ENCODE measurements at regions not wholly inside any gene's neighbourhood (a gene's known extent, or its start where the extent isn't known, plus 50 kb on each side); places are given as distances from the start of the nearest gene placed in this dataset.

DNA sequence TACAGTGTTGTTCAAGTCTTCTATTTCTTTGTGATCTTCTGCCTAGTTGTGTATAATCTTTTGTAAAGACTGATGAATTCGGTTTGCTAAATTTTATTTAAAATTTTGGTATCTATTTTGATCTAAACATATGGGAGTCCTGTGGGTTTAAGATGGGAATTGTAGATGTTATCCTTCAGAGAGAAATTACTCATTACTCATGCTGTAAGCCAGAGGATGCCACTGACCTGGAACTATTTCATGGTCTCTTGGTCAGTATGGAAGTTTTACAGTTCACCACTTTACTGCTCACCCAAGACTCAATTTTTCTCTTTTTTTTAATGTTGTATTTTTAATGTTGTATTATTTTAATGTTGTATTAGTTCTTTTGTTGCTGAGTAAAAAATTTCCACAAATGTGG is 138.6 kb upstream of the B3GALT2 start:
- H3K9me3 ChIP-seq (ENCODE audit: low read length), result no peaks in the 10 kb centered on the region
- no TSS peak for BruUV-seq (replicated peaks)
- ChIA-PET POLR2A (interaction anchor here (0.7 kb wide), 1 partner anchor 1250 kb away, joined by 3 read pairs; no protein-coding TSS in a partner anchor), CTCF (ENCODE audit: unreplicated experiment) (no interaction called here)
- DNase-seq (ENCODE audit: low spot score), result no peak
- H3K4me3 ChIP-seq (ENCODE audit: low read depth, low read length, poor library complexity, severe bottlenecking), result no peak overlapping the region
- no peak overlapping the region for H2AFZ ChIP-seq (ENCODE audit: low read length)
- H3K4me1 ChIP-seq (ENCODE audit: insufficient read depth, low read length, poor library complexity, severe bottlenecking), result no peaks in the 10 kb centered on the region
- H3K36me3 ChIP-seq (ENCODE audit: insufficient read depth, low read length), result no peaks in the 10 kb centered on the region
- H3K27ac ChIP-seq (ENCODE audit: low read depth, low read length, poor library complexity, severe bottlenecking), result no peak overlapping the region
- intact Hi-C loops (cut with micrococcal nuclease; ENCODE audit: unreplicated experiment), result no loop called here
- no peaks in the 10 kb centered on the region for H3K79me2 ChIP-seq (ENCODE audit: insufficient read depth, low read depth, low read length)
- no peaks in the 10 kb centered on the region for H3K9me2 ChIP-seq (ENCODE audit: insufficient read depth, low read length)
- no peak for TF ChIP-seq CTCF (conservative IDR thresholded peaks at IDR 0.05; ENCODE audit: low read length)
- no peak for TF ChIP-seq EZH2phosphoT487 (IDR thresholded peaks at IDR 0.05; ENCODE audit: borderline replicate concordance, low read depth, low read length)
- H3K4me2 ChIP-seq (ENCODE audit: low read length), result no peak overlapping the region
- H4K20me1 ChIP-seq (ENCODE audit: insufficient read depth, low read length), result no peaks in the 10 kb centered on the region

DNA sequence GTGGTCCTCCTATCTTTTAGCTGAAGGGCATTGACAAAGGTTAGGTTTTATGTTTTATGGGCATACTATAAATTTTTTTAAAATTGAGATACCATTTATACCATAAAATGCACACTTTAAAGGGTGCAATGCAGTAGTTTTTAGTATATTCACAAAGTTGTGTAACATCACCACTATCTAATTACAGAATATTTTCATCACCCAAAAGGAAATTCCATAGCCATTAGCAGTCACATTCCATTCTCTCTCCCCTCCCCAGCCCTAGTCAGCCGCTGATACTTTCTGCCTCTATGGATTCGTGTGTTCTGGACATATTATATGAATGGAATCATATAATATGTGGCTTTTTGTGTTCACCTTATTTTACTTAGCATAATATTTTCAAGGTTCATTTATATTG is 135.8 kb upstream of the B3GALT2 start:
- Histone ChIP-seq H3K27ac (ENCODE audit: low read depth, low read length, poor library complexity, severe bottlenecking) (no peak overlapping the region), H3K9me2 (ENCODE audit: insufficient read depth, low read length) (no peaks in the 10 kb centered on the region), H3K4me1 (ENCODE audit: insufficient read depth, low read length, poor library complexity, severe bottlenecking) (no peaks in the 10 kb centered on the region), H4K20me1 (ENCODE audit: insufficient read depth, low read length) (no peaks in the 10 kb centered on the region), H2AFZ (ENCODE audit: low read length) (no peak overlapping the region), H3K9me3 (ENCODE audit: low read length) (no peaks in the 10 kb centered on the region), H3K4me2 (ENCODE audit: low read length) (no peak overlapping the region), H3K36me3 (ENCODE audit: insufficient read depth, low read length) (no peaks in the 10 kb centered on the region), H3K4me3 (ENCODE audit: low read depth, low read length, poor library complexity, severe bottlenecking) (no peak overlapping the region), H3K79me2 (ENCODE audit: insufficient read depth, low read depth, low read length) (no peaks in the 10 kb centered on the region)
- intact Hi-C loops (cut with micrococcal nuclease; ENCODE audit: unreplicated experiment), result no loop called here
- DNase-seq (ENCODE audit: low spot score), result no peak
- ChIA-PET POLR2A (interaction anchor here (0.6 to 1.3 kb wide), 3 partner anchors 13 to 50 kb away, joined by 3 read pairs; no protein-coding TSS in a partner anchor), CTCF (ENCODE audit: unreplicated experiment) (no interaction called here)
- TF ChIP-seq EZH2phosphoT487 (IDR thresholded peaks at IDR 0.05; ENCODE audit: borderline replicate concordance, low read depth, low read length), result no peak
- no peak for TF ChIP-seq CTCF (conservative IDR thresholded peaks at IDR 0.05; ENCODE audit: low read length)
- BruUV-seq (replicated peaks), result no TSS peak

DNA sequence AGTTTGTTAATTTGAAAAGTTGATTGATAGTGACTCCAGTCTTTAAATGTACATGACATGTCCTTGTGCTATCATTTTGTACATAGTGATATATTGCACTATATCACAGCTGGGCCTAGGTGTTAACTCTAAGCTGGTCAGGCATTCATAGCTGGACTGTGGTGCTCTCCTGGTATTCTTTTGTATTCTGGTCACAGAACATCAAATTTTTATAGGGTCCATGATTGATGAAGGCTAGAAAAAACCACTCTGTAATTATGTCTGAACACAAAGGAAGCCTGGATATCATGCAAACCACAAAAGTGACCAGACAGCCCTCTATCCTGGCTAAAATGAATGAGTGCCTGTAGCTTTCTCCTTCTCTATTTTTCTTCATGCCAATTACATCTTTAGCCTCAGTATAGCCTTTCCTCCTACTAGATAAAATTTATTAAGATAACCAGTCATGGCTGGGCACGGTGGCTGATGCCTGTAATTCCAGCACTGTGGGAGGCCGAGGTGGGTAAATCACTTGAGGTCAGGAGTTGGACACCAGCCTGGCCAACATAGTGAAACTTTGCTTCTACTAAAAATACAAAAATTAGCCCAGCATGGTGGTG is 134.9 kb upstream of the B3GALT2 start:
- DNase-seq (ENCODE audit: low spot score), result no peak
- ChIA-PET POLR2A (interaction anchor here (0.6 to 1.3 kb wide), 3 partner anchors 13 to 23 kb away, joined by 3 to 4 read pairs (median 3); no protein-coding TSS in a partner anchor), CTCF (ENCODE audit: unreplicated experiment) (no interaction called here)
- no peaks in the 10 kb centered on the region for H3K36me3 ChIP-seq (ENCODE audit: insufficient read depth, low read length)
- no peaks in the 10 kb centered on the region for H4K20me1 ChIP-seq (ENCODE audit: insufficient read depth, low read length)
- TF ChIP-seq CTCF (conservative IDR thresholded peaks at IDR 0.05; ENCODE audit: low read length) (no peak), EZH2phosphoT487 (IDR thresholded peaks at IDR 0.05; ENCODE audit: borderline replicate concordance, low read depth, low read length) (no peak)
- H3K79me2 ChIP-seq (ENCODE audit: insufficient read depth, low read depth, low read length), result no peaks in the 10 kb centered on the region
- intact Hi-C loops (cut with micrococcal nuclease; ENCODE audit: unreplicated experiment), result no loop called here
- no peak overlapping the region for H2AFZ ChIP-seq (ENCODE audit: low read length)
- no peaks in the 10 kb centered on the region for H3K4me1 ChIP-seq (ENCODE audit: insufficient read depth, low read length, poor library complexity, severe bottlenecking)
- H3K27ac ChIP-seq (ENCODE audit: low read depth, low read length, poor library complexity, severe bottlenecking), result no peak overlapping the region
- H3K9me3 ChIP-seq (ENCODE audit: low read length), result no peaks in the 10 kb centered on the region
- H3K4me2 ChIP-seq (ENCODE audit: low read length), result no peak overlapping the region
- H3K9me2 ChIP-seq (ENCODE audit: insufficient read depth, low read length), result no peaks in the 10 kb centered on the region
- BruUV-seq (replicated peaks), result no TSS peak
- no peak overlapping the region for H3K4me3 ChIP-seq (ENCODE audit: low read depth, low read length, poor library complexity, severe bottlenecking)
